Activated CD4-positive, alpha-beta memory T cell treated with anti-CD3 and anti-CD28 coated beads for 36 hours (primary cell): ENCODE measurements at regions not wholly inside any gene's neighbourhood (a gene's known extent, or its start where the extent isn't known, plus 50 kb on each side); places are given as distances from the start of the nearest gene placed in this dataset.

Experiments used
- CTCF ChIA-PET: fragments of 350-600 bp; sonication (Branson Sonifier 250); formaldehyde crosslinking; loops from one replicate; lab custom pipeline; 2021; ENCODE audit warnings: antibody characterized with exemption, inconsistent platforms; lab: Charles Lee
- POLR2A ChIA-PET: fragments of 350-600 bp; sonication (Branson Sonifier 250); formaldehyde crosslinking; loops from one replicate; lab custom pipeline; 2021; ENCODE audit warnings: antibody characterized with exemption; lab: Charles Lee
- DNase-seq: peaks from one replicate; pipeline ENCODE4 v3.0.0-alpha.2; 2020
- H3K27ac Mint-ChIP-seq: one replicate; pipeline ENCODE4 v1.8.0; 2021; ENCODE audit warnings: mixed read lengths
- H3K27me3 Mint-ChIP-seq: one replicate; pipeline ENCODE4 v1.8.0; 2021; ENCODE audit warnings: mixed read lengths
- H3K36me3 Mint-ChIP-seq: one replicate; pipeline ENCODE4 v1.8.0; 2021; ENCODE audit warnings: mixed read lengths
- H3K4me1 Mint-ChIP-seq: one replicate; pipeline ENCODE4 v1.8.0; 2021; ENCODE audit warnings: low read depth, mixed read lengths
- H3K4me3 Mint-ChIP-seq: one replicate; pipeline ENCODE4 v1.8.0; 2021; ENCODE audit warnings: mild to moderate bottlenecking, mixed read lengths
- H3K9me3 Mint-ChIP-seq: one replicate; pipeline ENCODE4 v1.8.0; 2021; ENCODE audit warnings: mixed read lengths
- intact Hi-C: fragments of 100-400 bp; cut with micrococcal nuclease; formaldehyde crosslinking; loops from one replicate; pipeline ENCODE4 v1.15.1; 2023

GRCh38 chr20:4524792-4525191 lies 161.5 kb upstream of the PRNP start:
- Mint-ChIP-seq H3K27ac (no peak overlapping the region), H3K4me3 (no peak overlapping the region), H3K9me3 (peaks cover 21% of the 10 kb centered on the region), H3K4me1 (no peaks in the 10 kb centered on the region), H3K36me3 (peaks cover 4% of the 10 kb centered on the region), H3K27me3 (peaks cover 22% of the 10 kb centered on the region)
- no peak for DNase-seq
- intact Hi-C loops = no loop called here
- CTCF ChIA-PET = no interaction called here
- POLR2A ChIA-PET = no interaction called here

- Mint-ChIP-seq H3K9me3 (peaks cover 16% of the 10 kb centered on the region), H3K27ac (no peak overlapping the region), H3K4me3 (no peak overlapping the region), H3K4me1 (no peaks in the 10 kb centered on the region), H3K27me3 (peaks cover 22% of the 10 kb centered on the region), H3K36me3 (peaks cover 4% of the 10 kb centered on the region)
- intact Hi-C loops = no loop called here
- DNase-seq = no peak
- CTCF ChIA-PET = no interaction called here
- POLR2A ChIA-PET = no interaction called here
Measured at GRCh38 chr20:4524307-4524706, 161.9 kb upstream of the PRNP start.

- Mint-ChIP-seq H3K4me3 (no peak overlapping the region), H3K27me3 (peaks cover 15% of the 10 kb centered on the region), H3K27ac (no peak overlapping the region), H3K9me3 (peaks cover 4% of the 10 kb centered on the region), H3K36me3 (no peaks in the 10 kb centered on the region), H3K4me1 (no peaks in the 10 kb centered on the region)
- DNase-seq = no peak
- POLR2A ChIA-PET = no interaction called here
- intact Hi-C loops = no loop called here
- CTCF ChIA-PET = no interaction called here
Measured at GRCh38 chr20:4522310-4522709, 163.9 kb upstream of the PRNP start.

- H3K4me3 Mint-ChIP-seq = no peak overlapping the region
- intact Hi-C loops = no loop called here
- CTCF ChIA-PET = no interaction called here
- POLR2A ChIA-PET = no interaction called here
- no peaks in the 10 kb centered on the region for H3K9me3 Mint-ChIP-seq
- no peaks in the 10 kb centered on the region for H3K4me1 Mint-ChIP-seq
- H3K27ac Mint-ChIP-seq = no peak overlapping the region
- DNase-seq = no peak
- peaks cover 17% of the 10 kb centered on the region for H3K27me3 Mint-ChIP-seq
- no peaks in the 10 kb centered on the region for H3K36me3 Mint-ChIP-seq
Measured at GRCh38 chr20:4521170-4521968, 164.9 kb upstream of the PRNP start.

GRCh38 chr20:4519534-4519933 lies 166.7 kb upstream of the PRNP start:
- intact Hi-C loops = no loop called here
- no peaks in the 10 kb centered on the region for H3K36me3 Mint-ChIP-seq
- H3K4me1 Mint-ChIP-seq = no peaks in the 10 kb centered on the region
- no peaks in the 10 kb centered on the region for H3K9me3 Mint-ChIP-seq
- DNase-seq = peak; percentile 46
- ChIA-PET POLR2A (no interaction called here), CTCF (no interaction called here)
- H3K27ac Mint-ChIP-seq = no peak overlapping the region
- peaks cover 19% of the 10 kb centered on the region for H3K27me3 Mint-ChIP-seq
- H3K4me3 Mint-ChIP-seq = no peak overlapping the region

GRCh38 chr20:4516876-4517275 lies 169.4 kb upstream of the PRNP start:
- intact Hi-C loops = no loop called here
- CTCF ChIA-PET = no interaction called here

GRCh38 chr20:4513720-4514119 lies 172.5 kb upstream of the PRNP start:
- Mint-ChIP-seq H3K36me3 (peaks cover 2% of the 10 kb centered on the region), H3K27ac (no peak overlapping the region), H3K27me3 (peaks cover 31% of the 10 kb centered on the region), H3K9me3 (peaks cover 8% of the 10 kb centered on the region), H3K4me3 (no peak overlapping the region), H3K4me1 (no peaks in the 10 kb centered on the region)
- POLR2A ChIA-PET = no interaction called here
- CTCF ChIA-PET = no interaction called here
- DNase-seq = no peak
- intact Hi-C loops = no loop called here

More at GRCh38 chr20:4516876-4517275, 169.4 kb upstream of the PRNP start:
- Mint-ChIP-seq H3K27me3 (peaks cover 21% of the 10 kb centered on the region), H3K27ac (no peak overlapping the region), H3K4me1 (no peaks in the 10 kb centered on the region), H3K4me3 (no peak overlapping the region), H3K36me3 (no peaks in the 10 kb centered on the region), H3K9me3 (no peaks in the 10 kb centered on the region)
- no peak for DNase-seq
- POLR2A ChIA-PET = no interaction called here

GRCh38 chr20:4512891-4513550 lies 173.2 kb upstream of the PRNP start:
- Mint-ChIP-seq H3K27me3 (peaks cover 33% of the 10 kb centered on the region), H3K4me3 (no peak overlapping the region), H3K9me3 (peaks cover 9% of the 10 kb centered on the region), H3K36me3 (peaks cover 2% of the 10 kb centered on the region), H3K4me1 (no peaks in the 10 kb centered on the region), H3K27ac (no peak overlapping the region)
- CTCF ChIA-PET = no interaction called here
- no peak for DNase-seq
- intact Hi-C loops = no loop called here
- POLR2A ChIA-PET = no interaction called here

GRCh38 chr20:4511776-4512175 lies 174.5 kb upstream of the PRNP start:
- H3K4me3 Mint-ChIP-seq = no peak overlapping the region
- DNase-seq = no peak
- ChIA-PET CTCF (no interaction called here), POLR2A (no interaction called here)
- H3K4me1 Mint-ChIP-seq = no peaks in the 10 kb centered on the region
- no peak overlapping the region for H3K27ac Mint-ChIP-seq
- peaks cover 32% of the 10 kb centered on the region for H3K27me3 Mint-ChIP-seq
- peaks cover 12% of the 10 kb centered on the region for H3K9me3 Mint-ChIP-seq
- intact Hi-C loops = no loop called here
- H3K36me3 Mint-ChIP-seq = peaks cover 2% of the 10 kb centered on the region

- Mint-ChIP-seq H3K27ac (no peak overlapping the region), H3K4me1 (no peaks in the 10 kb centered on the region), H3K27me3 (peaks cover 39% of the 10 kb centered on the region), H3K36me3 (peaks cover 2% of the 10 kb centered on the region), H3K4me3 (no peak overlapping the region), H3K9me3 (peaks cover 12% of the 10 kb centered on the region)
- ChIA-PET CTCF (no interaction called here), POLR2A (no interaction called here)
- DNase-seq = no peak
- intact Hi-C loops = no loop called here
Measured at GRCh38 chr20:4509825-4510522, 176.3 kb upstream of the PRNP start.

GRCh38 chr20:4508773-4509172 lies 177.5 kb upstream of the PRNP start:
- POLR2A ChIA-PET = no interaction called here
- no peak for DNase-seq
- Mint-ChIP-seq H3K4me1 (no peaks in the 10 kb centered on the region), H3K36me3 (peaks cover 2% of the 10 kb centered on the region), H3K27me3 (peaks cover 44% of the 10 kb centered on the region), H3K4me3 (no peak overlapping the region), H3K27ac (no peak overlapping the region), H3K9me3 (peaks cover 12% of the 10 kb centered on the region)
- intact Hi-C loops = no loop called here
- CTCF ChIA-PET = no interaction called here

GRCh38 chr20:4507288-4507719 lies 179.0 kb upstream of the PRNP start:
- peaks cover 12% of the 10 kb centered on the region for H3K9me3 Mint-ChIP-seq
- peaks cover 2% of the 10 kb centered on the region for H3K36me3 Mint-ChIP-seq
- ChIA-PET POLR2A (no interaction called here), CTCF (no interaction called here)
- H3K27me3 Mint-ChIP-seq = peaks cover 40% of the 10 kb centered on the region
- H3K4me1 Mint-ChIP-seq = no peaks in the 10 kb centered on the region
- H3K4me3 Mint-ChIP-seq = no peak overlapping the region
- intact Hi-C loops = no loop called here
- H3K27ac Mint-ChIP-seq = no peak overlapping the region
- DNase-seq = no peak
